Stomach (tissue), 8 donors: ENCODE measurements at regions not wholly inside any gene's neighbourhood (a gene's known extent, or its start where the extent isn't known, plus 50 kb on each side); places are given as distances from the start of the nearest gene placed in this dataset.
A peak's percentile ranks its signal among the peaks of the same experiment; 100 is the strongest.

Source experiments
- DNase-seq, 2 donors: peaks; one replicate each; pipeline versions ENCODE4 v3.0.0 to v3.0.0-alpha.2; 2013 to 2019
- H3K27ac ChIP-seq, 5 donors: fragments of 200-600 bp in 4 of 5; sonication (generic) in 4 of 5; one replicate each; pipeline ENCODE4 v1.5.1; 2013 to 2019; ENCODE audit warnings: mild to moderate bottlenecking in 1 of 5, moderate library complexity in 1 of 5
- H3K27me3 ChIP-seq, 3 donors: fragments of 200-600 bp; sonication (generic); one replicate each; pipeline ENCODE4 v1.5.1; 2017 to 2019; ENCODE audit warnings: mixed run types in 1 of 3
- H3K36me3 ChIP-seq, 4 donors: fragments of 200-600 bp; sonication (generic); 1 replicate in 3 of 4; 2 replicates in 1 of 4; pipeline ENCODE4 v1.5.1; 2016 to 2019
- H3K4me1 ChIP-seq, 4 donors: fragments of 200-600 bp; sonication (generic); one replicate each; pipeline ENCODE4 v1.5.1; 2016 to 2019
- H3K4me3 ChIP-seq, 4 donors: fragments of 200-600 bp; sonication (generic) in 3 of 4; one replicate each; pipeline ENCODE4 v1.5.1; 2016 to 2019; ENCODE audit warnings: mild to moderate bottlenecking in 1 of 4
- H3K9me3 ChIP-seq, 4 donors: fragments of 200-600 bp; sonication (generic); one replicate each; pipeline ENCODE4 v1.5.1; 2016 to 2019
- EP300 ChIP-seq: sonication (generic); formaldehyde crosslinking; IDR thresholded peaks from one replicate; pipeline ENCODE4 v1.6.1; 2017; ENCODE audit warnings: antibody characterized with exemption
- POLR2A ChIP-seq, 4 donors: fragments of 450-650 bp; IDR thresholded peaks; one replicate each; pipeline ENCODE4 v1.6.1; 2016; ENCODE audit warnings: antibody characterized with exemption in 4 of 4, control low read depth in 2 of 4, mild to moderate bottlenecking in 1 of 4, moderate library complexity in 1 of 4
- POLR2AphosphoS5 ChIP-seq, 3 donors: sonication (generic); formaldehyde crosslinking; IDR thresholded peaks; one replicate each; pipeline ENCODE4 v1.6.1; 2016; ENCODE audit warnings: antibody characterized with exemption in 3 of 3
- WGBS, 5 donors: extraction: QIAGEN DNeasy Blood & Tissue Kit in 3 of 5; methylation state at CpG; one replicate each; pipeline versions ENCODE4 v1.1.5 to v1.1.7; 2013 to 2018; 5-methylcytosine and 5-hydroxymethylcytosine counted together
- intact Hi-C: fragments of 100-400 bp; cut with DNase I; formaldehyde crosslinking; loops from one replicate; pipeline ENCODE4 v1.15.1; 2023; ENCODE audit warnings: low total_unique reads
- TF ChIP-seq, protein P1 (sequence below), 7 experiments: fragments of 450-650 bp in 4 of 7; fragments of 200-600 bp in 3 of 7; sonication (generic) in 3 of 7; IDR thresholded peaks; one replicate each; pipeline ENCODE4 v1.5.1; 2016 to 2019; ENCODE audit warnings: antibody characterized with exemption in 7 of 7, control low read depth in 2 of 7, mild to moderate bottlenecking in 1 of 7
- donor health status: healthy with polysubstance abuse.
- donor health status: Bipolar disorder and iron deficiency.
- donor health status: healthy.

GRCh38 chr14:51165415-51165814 is 70.5 kb upstream of the TRIM9 start:
- H3K4me3 ChIP-seq = no peak overlapping the region
- H3K27me3 ChIP-seq = no peaks in the 10 kb centered on the region
- no peaks in the 10 kb centered on the region for H3K36me3 ChIP-seq
- TF ChIP-seq, protein P1, sequence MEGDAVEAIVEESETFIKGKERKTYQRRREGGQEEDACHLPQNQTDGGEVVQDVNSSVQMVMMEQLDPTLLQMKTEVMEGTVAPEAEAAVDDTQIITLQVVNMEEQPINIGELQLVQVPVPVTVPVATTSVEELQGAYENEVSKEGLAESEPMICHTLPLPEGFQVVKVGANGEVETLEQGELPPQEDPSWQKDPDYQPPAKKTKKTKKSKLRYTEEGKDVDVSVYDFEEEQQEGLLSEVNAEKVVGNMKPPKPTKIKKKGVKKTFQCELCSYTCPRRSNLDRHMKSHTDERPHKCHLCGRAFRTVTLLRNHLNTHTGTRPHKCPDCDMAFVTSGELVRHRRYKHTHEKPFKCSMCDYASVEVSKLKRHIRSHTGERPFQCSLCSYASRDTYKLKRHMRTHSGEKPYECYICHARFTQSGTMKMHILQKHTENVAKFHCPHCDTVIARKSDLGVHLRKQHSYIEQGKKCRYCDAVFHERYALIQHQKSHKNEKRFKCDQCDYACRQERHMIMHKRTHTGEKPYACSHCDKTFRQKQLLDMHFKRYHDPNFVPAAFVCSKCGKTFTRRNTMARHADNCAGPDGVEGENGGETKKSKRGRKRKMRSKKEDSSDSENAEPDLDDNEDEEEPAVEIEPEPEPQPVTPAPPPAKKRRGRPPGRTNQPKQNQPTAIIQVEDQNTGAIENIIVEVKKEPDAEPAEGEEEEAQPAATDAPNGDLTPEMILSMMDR (IDR thresholded peaks at IDR 0.05) = no peak
- TF ChIP-seq POLR2A (IDR thresholded peaks at IDR 0.05) (no peak), POLR2AphosphoS5 (IDR thresholded peaks at IDR 0.05) (no peak), EP300 (no peak)
- no peak overlapping the region for H3K27ac ChIP-seq
- 66 to 90% (median 71%) methylated on average over 3 of the region's 3 CpGs for WGBS, 5 donors
- H3K4me1 ChIP-seq = no peaks in the 10 kb centered on the region
- no peaks in the 10 kb centered on the region for H3K9me3 ChIP-seq
- no peak for DNase-seq
- intact Hi-C loops = no loop called here

GRCh38 chr14:51167587-51168214 is 72.3 kb upstream of the TMX1 start:
- no peak overlapping the region for H3K4me3 ChIP-seq
- no peaks in the 10 kb centered on the region for H3K9me3 ChIP-seq
- H3K27ac ChIP-seq = peak overlapping the region in 2 of 5 donors; percentile 33 to 36
- intact Hi-C loops = no loop called here
- H3K27me3 ChIP-seq = no peaks in the 10 kb centered on the region
- H3K36me3 ChIP-seq = no peaks in the 10 kb centered on the region
- no peaks in the 10 kb centered on the region for H3K4me1 ChIP-seq
- no peak for DNase-seq
- TF ChIP-seq, protein P1 (IDR thresholded peaks at IDR 0.05) = no peak
- TF ChIP-seq EP300 (no peak), POLR2A (IDR thresholded peaks at IDR 0.05) (no peak), POLR2AphosphoS5 (IDR thresholded peaks at IDR 0.05) (peak in 1 of 3 donors; percentile 33)

- intact Hi-C loops = no loop called here
- no peaks in the 10 kb centered on the region for H3K9me3 ChIP-seq
- no peak overlapping the region for H3K4me3 ChIP-seq
- H3K27ac ChIP-seq = peak overlapping the region in 2 of 5 donors; percentile 33 to 36
- no peaks in the 10 kb centered on the region for H3K27me3 ChIP-seq
- TF ChIP-seq, protein P1 (IDR thresholded peaks at IDR 0.05) = no peak
- TF ChIP-seq POLR2AphosphoS5 (IDR thresholded peaks at IDR 0.05) (no peak), POLR2A (IDR thresholded peaks at IDR 0.05) (no peak)
- no peaks in the 10 kb centered on the region for H3K36me3 ChIP-seq
- H3K4me1 ChIP-seq = no peaks in the 10 kb centered on the region
- 50 to 57% (median 53%) methylated on average over 2 of the region's 2 CpGs for WGBS, 5 donors
- no peak for DNase-seq
These were observed 71.8 kb upstream of the TMX1 start for GRCh38 chr14:51168215-51168613.

DNA sequence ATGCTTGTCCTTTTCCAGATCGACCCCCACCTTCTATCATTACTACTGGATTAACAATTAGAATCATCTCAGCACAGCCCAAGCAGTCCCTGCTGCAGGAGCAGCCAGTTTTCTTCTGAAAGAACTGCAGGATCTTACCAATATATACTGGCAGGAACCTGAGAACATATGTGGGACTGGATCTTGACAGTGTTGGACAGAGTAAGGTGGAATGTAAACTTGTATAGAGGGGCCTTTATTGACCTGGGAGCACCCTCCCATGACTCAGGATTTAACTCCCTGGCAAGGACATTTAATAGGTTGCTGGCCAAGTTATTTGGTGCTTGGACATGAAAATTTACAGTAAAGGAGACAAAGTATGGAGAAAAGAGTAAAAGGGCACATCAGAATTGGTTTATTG is 66.2 kb upstream of the TMX1 start:
- no peaks in the 10 kb centered on the region for H3K9me3 ChIP-seq
- no peaks in the 10 kb centered on the region for H3K27me3 ChIP-seq
- H3K36me3 ChIP-seq = no peaks in the 10 kb centered on the region
- TF ChIP-seq POLR2A (IDR thresholded peaks at IDR 0.05) (no peak), POLR2AphosphoS5 (IDR thresholded peaks at IDR 0.05) (no peak), EP300 (no peak)
- TF ChIP-seq, protein P1 (IDR thresholded peaks at IDR 0.05) = no peak
- intact Hi-C loops = no loop called here
- no peaks in the 10 kb centered on the region for H3K4me1 ChIP-seq
- no peak for DNase-seq
- 19 to 54% (median 52%) methylated on average over 1 of the region's 1 CpG for WGBS, 5 donors
- no peak overlapping the region for H3K27ac ChIP-seq
- H3K4me3 ChIP-seq = no peak overlapping the region
